Motor neuron (in vitro differentiated cells): ENCODE measurements at regions not wholly inside any gene's neighbourhood (a gene's known extent, or its start where the extent isn't known, plus 50 kb on each side); places are given as distances from the start of the nearest gene placed in this dataset.
A peak's percentile ranks its signal among the peaks of the same experiment; 100 is the strongest.

Experiments
- ATAC-seq, 8 experiments: fragments of 200-7000 bp; cut with Tn5 transposase; replicated peaks in 6 of 8; 2 replicates each; pipeline ENCODE4 v1.8.0; 2021; ENCODE audit warnings: mild to moderate bottlenecking in 8 of 8, moderate library complexity in 8 of 8
- H3K27ac ChIP-seq, 2 donors: fragments of 250-450 bp; sonication (Bioruptor Pico); 2 replicates each; pipeline ENCODE4 v1.9.0; 2021; ENCODE audit warnings: antibody characterized with exemption in 2 of 2, mild to moderate bottlenecking in 2 of 2, moderate library complexity in 1 of 2
- H3K4me1 ChIP-seq, 2 donors: fragments of 250-450 bp; sonication (Bioruptor Pico); replicated peaks in 1 of 2; 2 replicates each; pipeline ENCODE4 v1.6.1; 2021; ENCODE audit warnings: antibody characterized with exemption in 2 of 2, mild to moderate bottlenecking in 2 of 2, moderate library complexity in 1 of 2
- H3K4me3 ChIP-seq, 5 donors: fragments of 250-450 bp; sonication (Bioruptor Pico); 2 replicates each; pipeline ENCODE4 v1.9.0; 2021; ENCODE audit warnings: antibody characterized with exemption in 5 of 5, mild to moderate bottlenecking in 5 of 5, moderate library complexity in 4 of 5
- WGBS, 10 experiments: fragments of 450-650 bp; shearing (Covaris generic); methylation state at CpG; one replicate each; pipeline ENCODE4 v1.0.0; 2022; 5-methylcytosine and 5-hydroxymethylcytosine counted together
- in situ Hi-C, 9 experiments: fragments of 400-800 bp; cut with MboI; loops; one replicate each; pipeline ENCODE4 v1.15.0; 2021; ENCODE audit warnings: low sequenced_read_pairs in 9 of 9, low pct_unique_long_range_greater_than_20kb in 2 of 9; ENCODE audit not compliant: unreplicated experiment in 9 of 9

GRCh38 chr6:148221196-148221979 is 121.2 kb upstream of the SASH1 start:
- 5 to 64% (median 32%) methylated on average over 2 to 6 of the region's 6 CpGs for WGBS, 10 experiments
- Histone ChIP-seq H3K4me1 (peaks cover 15 to 31% of the 10 kb centered on the region in 2 donors), H3K4me3 (no peak overlapping the region), H3K27ac (no peak overlapping the region)
- ATAC-seq = peak; percentile 40 to 86 (median 56)
- in situ Hi-C loops = no loop called here

- WGBS, 10 experiments = 6 to 100% (median 47%) methylated on average over 1 to 3 of the region's 3 CpGs; no CpG with 5 or more reads in 4 of the 10 experiments
- ATAC-seq = peak in 1 of 8 experiments; percentile 78
These were observed 120.3 kb upstream of the SASH1 start for GRCh38 chr6:148222376-148222775.

GRCh38 chr6:148222846-148223245 is 119.8 kb upstream of the SASH1 start:
- in situ Hi-C loops = no loop called here
- Histone ChIP-seq H3K4me3 (no peak overlapping the region), H3K4me1 (peaks cover 15 to 35% of the 10 kb centered on the region in 2 donors), H3K27ac (no peak overlapping the region)
- peak in 1 of 8 experiments; percentile 52 for ATAC-seq
- 13 to 100% (median 88%) methylated on average over 1 to 6 of the region's 6 CpGs; no CpG with 5 or more reads in 1 of the 10 experiments for WGBS, 10 experiments

More at GRCh38 chr6:148222376-148222775, 120.3 kb upstream of the SASH1 start:
- Histone ChIP-seq H3K4me3 (no peak overlapping the region), H3K27ac (no peak overlapping the region), H3K4me1 (peaks cover 15 to 35% of the 10 kb centered on the region in 2 donors)
- in situ Hi-C loops = no loop called here

- peaks cover 15 to 35% of the 10 kb centered on the region in 2 donors for H3K4me1 ChIP-seq
- H3K4me3 ChIP-seq = no peak overlapping the region
- in situ Hi-C loops = no loop called here
- no peak overlapping the region for H3K27ac ChIP-seq
- peak in 2 of 8 experiments; percentile 67 to 73 for ATAC-seq
- WGBS, 10 experiments = 69 to 100% (median 100%) methylated on average over 1 to 3 of the region's 3 CpGs; no CpG with 5 or more reads in 1 of the 10 experiments
These were observed 119.2 kb upstream of the SASH1 start for GRCh38 chr6:148223424-148223842.

- H3K4me3 ChIP-seq = no peak overlapping the region
- in situ Hi-C loops = no loop called here
- peak in 2 of 8 experiments; percentile 30 to 53 for ATAC-seq
- no peak overlapping the region for H3K27ac ChIP-seq
- peaks cover 12 to 26% of the 10 kb centered on the region in 2 donors for H3K4me1 ChIP-seq
These were observed 116.8 kb upstream of the SASH1 start for GRCh38 chr6:148225871-148226270.

- no peak overlapping the region for H3K27ac ChIP-seq
- ATAC-seq = peak in 4 of 8 experiments; percentile 9 to 52 (median 27)
- peaks cover 9 to 22% of the 10 kb centered on the region in 2 donors for H3K4me1 ChIP-seq
- in situ Hi-C loops = no loop called here
- WGBS, 10 experiments = 40 to 83% (median 70%) methylated on average over 1 to 6 of the region's 6 CpGs
- no peak overlapping the region for H3K4me3 ChIP-seq
These were observed 116.4 kb upstream of the SASH1 start for GRCh38 chr6:148226284-148226683.

- H3K4me1 ChIP-seq = peaks cover 0 to 2% of the 10 kb centered on the region in 2 donors
- no peak for ATAC-seq
- no peak overlapping the region for H3K4me3 ChIP-seq
- no peak overlapping the region for H3K27ac ChIP-seq
- in situ Hi-C loops = no loop called here
- WGBS, 10 experiments = 31 to 92% (median 77%) methylated on average over 3 to 4 of the region's 4 CpGs; no CpG with 5 or more reads in 1 of the 10 experiments
These were observed 111.1 kb upstream of the SASH1 start for GRCh38 chr6:148231572-148231971.

GRCh38 chr6:148235446-148235845 is 107.2 kb upstream of the SASH1 start:
- no peak overlapping the region for H3K27ac ChIP-seq
- no peak overlapping the region for H3K4me3 ChIP-seq
- 60 to 100% (median 82%) methylated on average over 1 to 3 of the region's 3 CpGs for WGBS, 10 experiments
- in situ Hi-C loops = no loop called here
- H3K4me1 ChIP-seq = no peaks in the 10 kb centered on the region
- no peak for ATAC-seq

GRCh38 chr6:148238713-148239112 is 103.9 kb upstream of the SASH1 start:
- no peak overlapping the region for H3K27ac ChIP-seq
- 75 to 100% (median 94%) methylated on average over 3 to 6 of the region's 7 CpGs; no CpG with 5 or more reads in 2 of the 10 experiments for WGBS, 10 experiments
- in situ Hi-C loops = no loop called here
- H3K4me1 ChIP-seq = no peaks in the 10 kb centered on the region
- H3K4me3 ChIP-seq = no peak overlapping the region
- ATAC-seq = no peak

- Histone ChIP-seq H3K4me1 (peaks cover 1% of the 10 kb centered on the region in 2 donors), H3K27ac (no peak overlapping the region), H3K4me3 (no peak overlapping the region)
- in situ Hi-C loops = no loop called here
- peak in 1 of 8 experiments; percentile 32 for ATAC-seq
- 66 to 100% (median 82%) methylated on average over 1 to 4 of the region's 5 CpGs; no CpG with 5 or more reads in 4 of the 10 experiments for WGBS, 10 experiments
These were observed 103.4 kb upstream of the SASH1 start for GRCh38 chr6:148239215-148239614.

- ATAC-seq = no peak
- in situ Hi-C loops = loop anchor here in 1 of 9 experiments (10.0 kb wide), 1 partner anchor 55 kb away; no protein-coding TSS in a partner anchor
- H3K4me3 ChIP-seq = no peak overlapping the region
- no peak overlapping the region for H3K27ac ChIP-seq
- 33 to 100% (median 75%) methylated on average over 1 to 6 of the region's 6 CpGs; no CpG with 5 or more reads in 2 of the 10 experiments for WGBS, 10 experiments
- peaks cover 8% of the 10 kb centered on the region in 2 donors for H3K4me1 ChIP-seq
These were observed 102.7 kb upstream of the SASH1 start for GRCh38 chr6:148239801-148240460.

GRCh38 chr6:148240461-148240840 is 102.2 kb upstream of the SASH1 start:
- no peak overlapping the region for H3K27ac ChIP-seq
- 0 to 95% (median 40%) methylated on average over 1 to 6 of the region's 6 CpGs; no CpG with 5 or more reads in 1 of the 10 experiments for WGBS, 10 experiments
- in situ Hi-C loops = loop anchor here in 1 of 9 experiments (10.0 kb wide), 1 partner anchor 56 kb away; no protein-coding TSS in a partner anchor
- no peak overlapping the region for H3K4me3 ChIP-seq
- peak in 2 of 8 experiments; percentile 12 to 42 for ATAC-seq
- H3K4me1 ChIP-seq = peaks cover 10 to 11% of the 10 kb centered on the region in 2 donors

- ATAC-seq = no peak
- in situ Hi-C loops = loop anchor here in 1 of 9 experiments (10.0 kb wide), 1 partner anchor 56 kb away; no protein-coding TSS in a partner anchor
- peaks cover 10 to 11% of the 10 kb centered on the region in 2 donors for H3K4me1 ChIP-seq
- no peak overlapping the region for H3K4me3 ChIP-seq
- H3K27ac ChIP-seq = no peak overlapping the region
- 33 to 100% (median 87%) methylated on average over 1 to 3 of the region's 3 CpGs for WGBS, 10 experiments
These were observed 101.7 kb upstream of the SASH1 start for GRCh38 chr6:148240861-148241477.
